Keratinocyte (primary cell): ENCODE measurements at regions not wholly inside any gene's neighbourhood (a gene's known extent, or its start where the extent isn't known, plus 50 kb on each side); places are given as distances from the start of the nearest gene placed in this dataset.

Experiments used
- DNase-seq: peaks from one replicate; pipeline ENCODE4 v3.0.0-alpha.2; 2011; ENCODE audit warnings: low read depth, missing footprints, low spot score
- FAIRE-seq: peaks from 2 replicates; lab custom pipeline; 2011; peaks lifted over from hg19 to GRCh38; lab: Jason Lieb, UNC
- H2AFZ ChIP-seq: 2 replicates; pipeline ENCODE4 v1.6.0; 2012; ENCODE audit warnings: low read length, control low read depth, inconsistent platforms; ENCODE audit not compliant: control insufficient read depth
- H3K27ac ChIP-seq: 2 replicates; pipeline ENCODE4 v1.5.1; 2011; ENCODE audit warnings: low read length; ENCODE audit not compliant: control insufficient read depth, insufficient read depth
- H3K27me3 ChIP-seq: 3 replicates; pipeline ENCODE4 v1.6.0; 2011; ENCODE audit warnings: low read length; ENCODE audit not compliant: control insufficient read depth, insufficient read depth; ENCODE audit errors: extremely low read depth
- H3K36me3 ChIP-seq, 2 experiments: 2 replicates in 1 of 2; 3 replicates in 1 of 2; pipeline ENCODE4 v1.5.1; 2011; ENCODE audit warnings: low read length in 2 of 2, mild to moderate bottlenecking in 1 of 2; ENCODE audit not compliant: control insufficient read depth in 2 of 2, insufficient read depth in 2 of 2; ENCODE audit errors: extremely low read depth in 1 of 2
- H3K4me1 ChIP-seq: 3 replicates; pipeline ENCODE4 v1.5.1; 2011; ENCODE audit warnings: low read length; ENCODE audit not compliant: control insufficient read depth, insufficient read depth; ENCODE audit errors: extremely low read depth
- H3K4me2 ChIP-seq: 3 replicates; pipeline ENCODE4 v1.6.0; 2011; ENCODE audit warnings: low read depth, low read length; ENCODE audit not compliant: control insufficient read depth, insufficient read depth; ENCODE audit errors: extremely low read depth
- H3K4me3 ChIP-seq, 3 experiments: fragments of 200-600 bp in 1 of 3; sonication (generic) in 1 of 3; 2 replicates in 2 of 3; 3 replicates in 1 of 3; pipeline ENCODE4 v1.5.1; 2011 to 2016; ENCODE audit warnings: low read length in 3 of 3, mild to moderate bottlenecking in 3 of 3, control low read depth in 2 of 3, inconsistent platforms in 1 of 3, low read depth in 1 of 3, mixed read lengths in 1 of 3, mixed run types in 1 of 3, moderate library complexity in 1 of 3; ENCODE audit not compliant: control insufficient read depth in 2 of 3, insufficient read depth in 2 of 3; ENCODE audit errors: extremely low read depth in 1 of 3
- H3K79me2 ChIP-seq: 2 replicates; pipeline ENCODE4 v1.6.0; 2012; ENCODE audit warnings: low read length; ENCODE audit not compliant: control insufficient read depth, insufficient read depth
- H3K9ac ChIP-seq: 3 replicates; pipeline ENCODE4 v1.6.0; 2011; ENCODE audit warnings: low read length; ENCODE audit not compliant: control insufficient read depth, insufficient read depth; ENCODE audit errors: extremely low read depth
- H3K9me1 ChIP-seq: 3 replicates; pipeline ENCODE4 v1.6.0; 2011; ENCODE audit warnings: low read length; ENCODE audit not compliant: control insufficient read depth, insufficient read depth; ENCODE audit errors: extremely low read depth
- H3K9me3 ChIP-seq: 2 replicates; pipeline ENCODE4 v1.5.1; 2012; ENCODE audit warnings: low read depth, low read length; ENCODE audit not compliant: control insufficient read depth
- H4K20me1 ChIP-seq: 3 replicates; pipeline ENCODE4 v1.6.0; 2011; ENCODE audit warnings: low read length; ENCODE audit not compliant: control insufficient read depth, insufficient read depth; ENCODE audit errors: extremely low read depth
- CTCF ChIP-seq, 3 experiments: IDR thresholded peaks in 1 of 3; conservative IDR thresholded peaks in 1 of 3; optimal IDR thresholded peaks in 1 of 3; 2 replicates in 2 of 3; 3 replicates in 1 of 3; pipeline versions ENCODE3 to v1.5.1; 2011; ENCODE audit warnings: low read length in 3 of 3, mild to moderate bottlenecking in 3 of 3, moderate library complexity in 2 of 3, control low read depth in 1 of 3, inconsistent platforms in 1 of 3; ENCODE audit not compliant: insufficient read depth in 2 of 3; ENCODE audit errors: extremely low read depth in 1 of 3
- EZH2 ChIP-seq: IDR thresholded peaks from one replicate; pipeline ENCODE4 v1.6.1; 2012; ENCODE audit warnings: inconsistent platforms, mild to moderate bottlenecking, low read length, moderate library complexity
- dilution Hi-C: fragments of 300-500 bp; cut with MboI; formaldehyde crosslinking; loops from one replicate; pipeline ENCODE4 v1.7.0; 2020; ENCODE audit warnings: low sequenced_read_pairs; ENCODE audit not compliant: extremely low pct_ligation_motif_present

GRCh38 chr1:106254748-106255147, 801.7 kb upstream of the PRMT6 start:
- DNase-seq (no peak), FAIRE-seq (peak; percentile 23)
- H3K36me3 ChIP-seq: no peaks in the 10 kb centered on the region
- no peaks in the 10 kb centered on the region for H3K9me1 ChIP-seq
- peaks cover 7% of the 10 kb centered on the region for H3K4me1 ChIP-seq
- H2AFZ ChIP-seq: no peak overlapping the region
- no peak for TF ChIP-seq EZH2
- TF ChIP-seq CTCF (optimal IDR thresholded peaks at IDR 0.05 in 1 of 3, IDR thresholded peaks at IDR 0.05 in 1 of 3, conservative IDR thresholded peaks at IDR 0.05 in 1 of 3; ENCODE audit: extremely low read depth in 1 of 3, insufficient read depth in 2 of 3, low read length in 3 of 3): no peak
- no peaks in the 10 kb centered on the region for H3K27me3 ChIP-seq
- no peaks in the 10 kb centered on the region for H4K20me1 ChIP-seq
- no peaks in the 10 kb centered on the region for H3K79me2 ChIP-seq
- dilution Hi-C loops: no loop called here
- H3K9ac ChIP-seq: no peak overlapping the region
- peak overlapping the region; percentile 46 for H3K27ac ChIP-seq
- no peak overlapping the region for H3K4me3 ChIP-seq
- no peak overlapping the region for H3K4me2 ChIP-seq
- no peaks in the 10 kb centered on the region for H3K9me3 ChIP-seq

GRCh38 chr1:106266786-106267185, 789.7 kb upstream of the PRMT6 start:
- Histone ChIP-seq H3K27me3 (no peaks in the 10 kb centered on the region), H4K20me1 (no peaks in the 10 kb centered on the region), H3K27ac (peak overlapping the region; percentile 48), H3K9ac (no peak overlapping the region), H2AFZ (no peak overlapping the region), H3K36me3 (no peaks in the 10 kb centered on the region), H3K4me3 (no peak overlapping the region), H3K4me1 (peaks cover 10% of the 10 kb centered on the region), H3K4me2 (no peak overlapping the region), H3K9me1 (no peaks in the 10 kb centered on the region), H3K9me3 (no peaks in the 10 kb centered on the region), H3K79me2 (no peaks in the 10 kb centered on the region)
- DNase-seq (peak; percentile 13), FAIRE-seq (no peak)
- TF ChIP-seq CTCF (optimal IDR thresholded peaks at IDR 0.05 in 1 of 3, IDR thresholded peaks at IDR 0.05 in 1 of 3, conservative IDR thresholded peaks at IDR 0.05 in 1 of 3; ENCODE audit: extremely low read depth in 1 of 3, insufficient read depth in 2 of 3, low read length in 3 of 3) (no peak), EZH2 (no peak)
- dilution Hi-C loops: no loop called here
